Trophoblast cell (in vitro differentiated cells and primary cell): ENCODE measurements at regions not wholly inside any gene's neighbourhood (a gene's known extent, or its start where the extent isn't known, plus 50 kb on each side); places are given as distances from the start of the nearest gene placed in this dataset.
"Not testable (repeated sequence)": the region's sequence is repeated elsewhere in the genome, so short reads cannot be mapped to it uniquely, and the experiment has no call there.

Experiments used
- DNase-seq, 2 donors: peaks; one replicate each; pipeline ENCODE4 v3.0.0-alpha.2; 2016
- H2AFZ ChIP-seq: 2 replicates; pipeline ENCODE4 v1.6.1; 2013; ENCODE audit warnings: low read length, moderate library complexity, mild to moderate bottlenecking; ENCODE audit not compliant: insufficient read depth, poor library complexity
- H2AK5ac ChIP-seq: 2 replicates; pipeline ENCODE4 v1.6.1; 2013; ENCODE audit warnings: mild to moderate bottlenecking, low read length
- H2BK120ac ChIP-seq: 2 replicates; pipeline ENCODE4 v1.6.1; 2013; ENCODE audit warnings: low read length, mild to moderate bottlenecking, moderate library complexity; ENCODE audit not compliant: insufficient read depth, poor library complexity
- H2BK12ac ChIP-seq: 2 replicates; pipeline ENCODE4 v1.6.1; 2013; ENCODE audit warnings: mild to moderate bottlenecking, low read length, moderate library complexity
- H2BK5ac ChIP-seq: 2 replicates; pipeline ENCODE4 v1.6.1; 2013; ENCODE audit warnings: low read length, low read depth, moderate library complexity, mild to moderate bottlenecking; ENCODE audit not compliant: poor library complexity
- H3K14ac ChIP-seq: 2 replicates; pipeline ENCODE4 v1.6.1; 2013; ENCODE audit warnings: mild to moderate bottlenecking, low read length
- H3K18ac ChIP-seq: 2 replicates; pipeline ENCODE4 v1.6.1; 2013; ENCODE audit warnings: mild to moderate bottlenecking, low read length
- H3K23ac ChIP-seq: 2 replicates; pipeline ENCODE4 v1.6.1; 2013; ENCODE audit warnings: low read length
- H3K27ac ChIP-seq: 2 replicates; pipeline ENCODE4 v1.5.1; 2013; ENCODE audit warnings: low read depth, mild to moderate bottlenecking, inconsistent platforms, low read length, moderate library complexity
- H3K27me3 ChIP-seq: 2 replicates; pipeline ENCODE4 v1.6.1; 2013; ENCODE audit warnings: inconsistent platforms, mild to moderate bottlenecking, low read length, moderate library complexity; ENCODE audit not compliant: insufficient read depth
- H3K36me3 ChIP-seq, 2 experiments: 1 replicate in 1 of 2; 2 replicates in 1 of 2; pipeline ENCODE4 v1.6.1; 2013; ENCODE audit warnings: low read length in 2 of 2, mild to moderate bottlenecking in 2 of 2, moderate library complexity in 1 of 2; ENCODE audit not compliant: insufficient read depth in 2 of 2, control insufficient read depth in 1 of 2
- H3K4ac ChIP-seq: 2 replicates; pipeline ENCODE4 v1.6.1; 2013; ENCODE audit warnings: low read depth, mild to moderate bottlenecking, low read length, moderate library complexity
- H3K4me1 ChIP-seq, 2 experiments: 1 replicate in 1 of 2; 2 replicates in 1 of 2; pipeline ENCODE4 v1.6.1; 2013; ENCODE audit warnings: low read length in 2 of 2, mild to moderate bottlenecking in 2 of 2, moderate library complexity in 1 of 2; ENCODE audit not compliant: insufficient read depth in 2 of 2, control insufficient read depth in 1 of 2
- H3K4me2 ChIP-seq: 2 replicates; pipeline ENCODE4 v1.6.1; 2013; ENCODE audit warnings: inconsistent platforms, mild to moderate bottlenecking, low read length, moderate library complexity
- H3K4me3 ChIP-seq: 2 replicates; pipeline ENCODE4 v1.5.1; 2013; ENCODE audit warnings: mild to moderate bottlenecking, low read depth, low read length, inconsistent platforms
- H3K79me1 ChIP-seq: one replicate; pipeline ENCODE4 v1.6.1; 2013; ENCODE audit warnings: low read length
- H3K79me2 ChIP-seq: 2 replicates; pipeline ENCODE4 v1.6.1; 2013; ENCODE audit warnings: low read length, mild to moderate bottlenecking; ENCODE audit not compliant: control insufficient read depth, insufficient read depth, poor library complexity
- H3K9ac ChIP-seq: 2 replicates; pipeline ENCODE4 v1.6.1; 2013; ENCODE audit warnings: mild to moderate bottlenecking, low read length
- H3K9me3 ChIP-seq: 2 replicates; pipeline ENCODE4 v1.6.1; 2013; ENCODE audit warnings: low read depth, mild to moderate bottlenecking, control low read depth, inconsistent platforms, low read length; ENCODE audit not compliant: insufficient read depth
- H4K12ac ChIP-seq: 2 replicates; pipeline ENCODE4 v1.6.1; 2013; ENCODE audit warnings: low read depth, mild to moderate bottlenecking, low read length, moderate library complexity
- H4K8ac ChIP-seq: 2 replicates; pipeline ENCODE4 v1.6.1; 2013; ENCODE audit warnings: low read depth, mild to moderate bottlenecking, low read length, moderate library complexity
- H4K91ac ChIP-seq: one replicate; pipeline ENCODE4 v1.6.1; 2013; ENCODE audit warnings: low read depth, mild to moderate bottlenecking, low read length, moderate library complexity
- WGBS: extraction: QIAGEN DNeasy Blood & Tissue Kit; methylation state at CpG from one replicate; pipeline ENCODE4 v1.1.7; 2013; ENCODE audit warnings: missing lambda C conversion rate; ENCODE audit not compliant: insufficient read length, insufficient coverage; ENCODE audit errors: extremely low coverage; 5-methylcytosine and 5-hydroxymethylcytosine counted together

GRCh38 chr16:13352796-13353195 lies 451.4 kb downstream of the SHISA9 start:
- H3K18ac ChIP-seq, H3K14ac ChIP-seq, H3K4me3 ChIP-seq, H3K4me1 ChIP-seq, H2BK120ac ChIP-seq, H2BK12ac ChIP-seq, H4K8ac ChIP-seq, H3K79me1 ChIP-seq, H3K4me2 ChIP-seq, H3K27me3 ChIP-seq, H3K23ac ChIP-seq, H2AFZ ChIP-seq, H3K36me3 ChIP-seq, H3K4ac ChIP-seq, H3K27ac ChIP-seq, H3K9me3 ChIP-seq, H4K91ac ChIP-seq, H4K12ac ChIP-seq, H3K79me2 ChIP-seq, H2AK5ac ChIP-seq, DNase-seq, H3K9ac ChIP-seq, H2BK5ac ChIP-seq: not testable (repeated sequence)
- WGBS: no CpG with 5 or more reads among the region's 7 CpGs

- not testable (repeated sequence) for H3K4me3 ChIP-seq, H4K12ac ChIP-seq
- WGBS: no CpG with 5 or more reads among the region's 4 CpGs
Observed at GRCh38 chr16:13357842-13358241, 456.4 kb downstream of the SHISA9 start.

GRCh38 chr16:13359835-13360234 lies 458.4 kb downstream of the SHISA9 start:
- no peaks in the 10 kb centered on the region for H3K79me1 ChIP-seq
- no peak overlapping the region for H2AFZ ChIP-seq
- H3K36me3 ChIP-seq: no peaks in the 10 kb centered on the region
- no peak overlapping the region for H2BK5ac ChIP-seq
- no peak overlapping the region for H3K4ac ChIP-seq
- H3K9ac ChIP-seq: no peak overlapping the region
- H3K4me3 ChIP-seq: no peak overlapping the region
- no peak for DNase-seq
- no peak overlapping the region for H4K12ac ChIP-seq
- no peaks in the 10 kb centered on the region for H3K9me3 ChIP-seq
- no peak overlapping the region for H4K8ac ChIP-seq
- H2AK5ac ChIP-seq: no peak overlapping the region
- no peak overlapping the region for H3K23ac ChIP-seq
- no peak overlapping the region for H3K27ac ChIP-seq
- WGBS: no CpG with 5 or more reads among the region's 3 CpGs
- no peaks in the 10 kb centered on the region for H3K27me3 ChIP-seq
- H3K4me1 ChIP-seq: no peaks in the 10 kb centered on the region
- no peak overlapping the region for H2BK12ac ChIP-seq
- H3K79me2 ChIP-seq: no peaks in the 10 kb centered on the region
- H4K91ac ChIP-seq: no peak overlapping the region
- H3K18ac ChIP-seq: no peak overlapping the region
- H2BK120ac ChIP-seq: no peak overlapping the region
- no peak overlapping the region for H3K14ac ChIP-seq
- H3K4me2 ChIP-seq: no peak overlapping the region

More at GRCh38 chr16:13357842-13358241, 456.4 kb downstream of the SHISA9 start:
- not testable (repeated sequence) for H2AK5ac ChIP-seq, H3K23ac ChIP-seq, H4K91ac ChIP-seq, H3K14ac ChIP-seq, H3K4me1 ChIP-seq, H2BK5ac ChIP-seq, H3K4me2 ChIP-seq, H3K9ac ChIP-seq, H3K27me3 ChIP-seq, H3K79me1 ChIP-seq, H3K27ac ChIP-seq, H3K18ac ChIP-seq, H2BK120ac ChIP-seq, H3K4ac ChIP-seq, H2AFZ ChIP-seq, H3K9me3 ChIP-seq, H3K36me3 ChIP-seq, H3K79me2 ChIP-seq, H4K8ac ChIP-seq, H2BK12ac ChIP-seq, DNase-seq

- Histone ChIP-seq H3K14ac (no peak overlapping the region), H3K79me1 (no peaks in the 10 kb centered on the region), H2BK120ac (no peak overlapping the region), H2BK12ac (no peak overlapping the region), H3K23ac (no peak overlapping the region), H3K27me3 (no peaks in the 10 kb centered on the region), H3K18ac (no peak overlapping the region), H2BK5ac (no peak overlapping the region), H3K36me3 (no peaks in the 10 kb centered on the region), H2AK5ac (no peak overlapping the region), H3K79me2 (no peaks in the 10 kb centered on the region), H3K4me1 (no peaks in the 10 kb centered on the region), H2AFZ (no peak overlapping the region), H4K91ac (no peak overlapping the region), H3K9ac (no peak overlapping the region), H4K12ac (no peak overlapping the region), H3K4me2 (no peak overlapping the region), H3K4ac (no peak overlapping the region), H3K4me3 (no peak overlapping the region), H4K8ac (no peak overlapping the region), H3K9me3 (peaks cover 2% of the 10 kb centered on the region), H3K27ac (no peak overlapping the region)
- DNase-seq: no peak
- WGBS: no CpG with 5 or more reads among the region's 3 CpGs
Observed at GRCh38 chr16:13372421-13372820, 471.0 kb downstream of the SHISA9 start.
